HEK293 (cell line): ENCODE measurements at regions not wholly inside any gene's neighbourhood (a gene's known extent, or its start where the extent isn't known, plus 50 kb on each side); places are given as distances from the start of the nearest gene placed in this dataset.

Experiments used
- SCRT1 ChIP-seq: fragments of 450-650 bp; formaldehyde crosslinking; IDR thresholded peaks from 2 replicates; pipeline ENCODE4 v1.5.1; 2016; ENCODE audit warnings: missing biosample characterization, missing genetic modification characterization, borderline replicate concordance
- ZNF132 ChIP-seq: fragments of 450-650 bp; formaldehyde crosslinking; IDR thresholded peaks from 2 replicates; pipeline ENCODE4 v1.5.1; 2017; ENCODE audit warnings: missing biosample characterization, missing genetic modification characterization, borderline replicate concordance
- ZNF274 ChIP-seq, 2 experiments: fragments of 200-500 bp in 1 of 2; fragments of 450-650 bp in 1 of 2; sonication (Bioruptor generic) in 1 of 2; formaldehyde crosslinking in 1 of 2; IDR thresholded peaks; 2 replicates each; pipeline versions ENCODE4 v1.5.1 to v1.6.1; 2014 to 2016; ENCODE audit warnings: borderline replicate concordance in 1 of 2, inconsistent platforms in 1 of 2, low read length in 1 of 2, missing biosample characterization in 1 of 2, missing genetic modification characterization in 1 of 2
- ZNF768 ChIP-seq: fragments of 450-650 bp; formaldehyde crosslinking; IDR thresholded peaks from 2 replicates; pipeline ENCODE4 v1.5.1; 2018; ENCODE audit warnings: missing biosample characterization, mild to moderate bottlenecking, missing genetic modification characterization
- TF ChIP-seq, protein P1 (sequence below): sonication (generic); formaldehyde crosslinking; IDR thresholded peaks from 2 replicates; pipeline ENCODE4 v1.8.1; 2022; ENCODE audit warnings: mild to moderate bottlenecking, moderate library complexity, missing genetic modification reagents
- TF ChIP-seq, protein P2 (sequence below): fragments of 450-650 bp; formaldehyde crosslinking; IDR thresholded peaks from 2 replicates; pipeline ENCODE4 v1.5.1; 2016; ENCODE audit warnings: missing biosample characterization, missing genetic modification characterization

- TF ChIP-seq, protein P1, sequence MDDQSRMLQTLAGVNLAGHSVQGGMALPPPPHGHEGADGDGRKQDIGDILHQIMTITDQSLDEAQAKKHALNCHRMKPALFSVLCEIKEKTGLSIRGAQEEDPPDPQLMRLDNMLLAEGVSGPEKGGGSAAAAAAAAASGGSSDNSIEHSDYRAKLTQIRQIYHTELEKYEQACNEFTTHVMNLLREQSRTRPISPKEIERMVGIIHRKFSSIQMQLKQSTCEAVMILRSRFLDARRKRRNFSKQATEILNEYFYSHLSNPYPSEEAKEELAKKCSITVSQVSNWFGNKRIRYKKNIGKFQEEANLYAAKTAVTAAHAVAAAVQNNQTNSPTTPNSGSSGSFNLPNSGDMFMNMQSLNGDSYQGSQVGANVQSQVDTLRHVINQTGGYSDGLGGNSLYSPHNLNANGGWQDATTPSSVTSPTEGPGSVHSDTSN (CRISPR knock-in tag), result no peak
- TF ChIP-seq SCRT1 (tag by site-specific recombination) (no peak), ZNF274 (IDR thresholded peaks at IDR 0.05; ENCODE audit: low read length) (no peak), ZNF274 (tag by site-specific recombination; IDR thresholded peaks at IDR 0.05; ENCODE audit: borderline replicate concordance) (no peak), ZNF768 (tag by site-specific recombination) (no peak), ZNF132 (tag by site-specific recombination) (no peak)
- TF ChIP-seq, protein P2, sequence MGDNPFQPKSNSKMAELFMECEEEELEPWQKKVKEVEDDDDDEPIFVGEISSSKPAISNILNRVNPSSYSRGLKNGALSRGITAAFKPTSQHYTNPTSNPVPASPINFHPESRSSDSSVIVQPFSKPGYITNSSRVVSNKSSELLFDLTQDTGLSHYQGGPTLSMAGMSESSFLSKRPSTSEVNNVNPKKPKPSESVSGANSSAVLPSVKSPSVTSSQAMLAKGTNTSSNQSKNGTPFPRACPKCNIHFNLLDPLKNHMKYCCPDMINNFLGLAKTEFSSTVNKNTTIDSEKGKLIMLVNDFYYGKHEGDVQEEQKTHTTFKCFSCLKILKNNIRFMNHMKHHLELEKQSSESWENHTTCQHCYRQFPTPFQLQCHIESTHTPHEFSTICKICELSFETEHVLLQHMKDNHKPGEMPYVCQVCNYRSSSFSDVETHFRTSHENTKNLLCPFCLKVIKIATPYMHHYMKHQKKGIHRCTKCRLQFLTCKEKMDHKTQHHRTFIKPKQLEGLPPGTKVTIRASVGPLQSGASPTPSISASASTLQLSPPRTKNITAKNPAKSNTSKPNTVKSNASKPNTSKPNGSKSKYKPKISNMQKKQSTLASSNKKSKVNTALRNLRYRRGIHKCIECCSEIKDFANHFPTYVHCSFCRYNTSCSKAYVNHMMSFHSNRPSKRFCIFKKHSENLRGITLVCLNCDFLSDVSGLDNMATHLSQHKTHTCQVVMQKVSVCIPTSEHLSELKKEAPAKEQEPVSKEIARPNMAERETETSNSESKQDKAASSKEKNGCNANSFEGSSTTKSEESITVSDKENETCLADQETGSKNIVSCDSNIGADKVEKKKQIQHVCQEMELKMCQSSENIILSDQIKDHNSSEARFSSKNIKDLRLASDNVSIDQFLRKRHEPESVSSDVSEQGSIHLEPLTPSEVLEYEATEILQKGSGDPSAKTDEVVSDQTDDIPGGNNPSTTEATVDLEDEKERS (tag by site-specific recombination), result no peak
Observed at GRCh38 chr18:72985686-72986085, 117.9 kb upstream of the NETO1 start.
